ENCODE measurements at regions not wholly inside any gene's neighbourhood (a gene's known extent, or its start where the extent isn't known, plus 50 kb on each side); places are given as distances from the start of the nearest gene placed in this dataset.

GRCh38 chr18:32545631-32546030 lies 74.9 kb upstream of the GAREM1 start:
- no peak for FAIRE-seq
- intact Hi-C loops (cut with DNase I): no loop called here
- H3K4me1 ChIP-seq (ENCODE audit: control insufficient read depth in 2 of 3, insufficient read depth in 2 of 3, low read depth in 1 of 3, low read length in 3 of 3): no peaks in the 10 kb centered on the region
- no peaks in the 10 kb centered on the region for H3K36me3 ChIP-seq (ENCODE audit: control insufficient read depth in 2 of 3, insufficient read depth in 3 of 3, low read length in 3 of 3)
- H3K27ac ChIP-seq (ENCODE audit: low read depth in 2 of 2, low read length in 2 of 2): no peak overlapping the region
- no peak for TF ChIP-seq CTCF (IDR thresholded peaks at IDR 0.05; ENCODE audit: borderline replicate concordance, extremely low read depth, insufficient read depth)
- no peaks in the 10 kb centered on the region for H3K27me3 ChIP-seq (ENCODE audit: control insufficient read depth, insufficient read depth, low read length)
- H3K9ac ChIP-seq (ENCODE audit: low read length in 3 of 3): no peak overlapping the region
- no peaks in the 10 kb centered on the region for H3K9me3 ChIP-seq (ENCODE audit: control insufficient read depth in 2 of 3, insufficient read depth in 1 of 3, low read length in 3 of 3)
- DNase-seq: no peak
- H3K4me3 ChIP-seq (ENCODE audit: low read length in 3 of 3): no peak overlapping the region

- Histone ChIP-seq H3K4me1 (ENCODE audit: control insufficient read depth in 2 of 3, insufficient read depth in 2 of 3, low read depth in 1 of 3, low read length in 3 of 3) (no peaks in the 10 kb centered on the region), H3K9ac (ENCODE audit: low read length in 3 of 3) (no peak overlapping the region), H3K27ac (ENCODE audit: low read depth in 2 of 2, low read length in 2 of 2) (no peak overlapping the region), H3K9me3 (ENCODE audit: control insufficient read depth in 2 of 3, insufficient read depth in 1 of 3, low read length in 3 of 3) (no peaks in the 10 kb centered on the region), H3K36me3 (ENCODE audit: control insufficient read depth in 2 of 3, insufficient read depth in 3 of 3, low read length in 3 of 3) (no peaks in the 10 kb centered on the region), H3K27me3 (ENCODE audit: control insufficient read depth, insufficient read depth, low read length) (no peaks in the 10 kb centered on the region), H3K4me3 (ENCODE audit: low read length in 3 of 3) (no peak overlapping the region)
- TF ChIP-seq CTCF (IDR thresholded peaks at IDR 0.05; ENCODE audit: borderline replicate concordance, extremely low read depth, insufficient read depth): no peak
- intact Hi-C loops (cut with DNase I): no loop called here
- no peak for DNase-seq
- no peak for FAIRE-seq
Observed at GRCh38 chr18:32544088-32544487, 73.4 kb upstream of the GAREM1 start.

- H3K9me3 ChIP-seq (ENCODE audit: control insufficient read depth in 2 of 3, insufficient read depth in 1 of 3, low read length in 3 of 3): no peaks in the 10 kb centered on the region
- H3K9ac ChIP-seq (ENCODE audit: low read length in 3 of 3): no peak overlapping the region
- H3K36me3 ChIP-seq (ENCODE audit: control insufficient read depth in 2 of 3, insufficient read depth in 3 of 3, low read length in 3 of 3): no peaks in the 10 kb centered on the region
- FAIRE-seq (no peak), DNase-seq (no peak)
- H3K27ac ChIP-seq (ENCODE audit: low read depth in 2 of 2, low read length in 2 of 2): no peak overlapping the region
- no peaks in the 10 kb centered on the region for H3K27me3 ChIP-seq (ENCODE audit: control insufficient read depth, insufficient read depth, low read length)
- intact Hi-C loops (cut with DNase I): no loop called here
- TF ChIP-seq CTCF (IDR thresholded peaks at IDR 0.05; ENCODE audit: borderline replicate concordance, extremely low read depth, insufficient read depth): no peak
- H3K4me3 ChIP-seq (ENCODE audit: low read length in 3 of 3): no peak overlapping the region
- no peaks in the 10 kb centered on the region for H3K4me1 ChIP-seq (ENCODE audit: control insufficient read depth in 2 of 3, insufficient read depth in 2 of 3, low read depth in 1 of 3, low read length in 3 of 3)
Observed at GRCh38 chr18:32542221-32542798, 71.6 kb upstream of the GAREM1 start.
